Liver (tissue), 8 donors: ENCODE measurements at regions not wholly inside any gene's neighbourhood (a gene's known extent, or its start where the extent isn't known, plus 50 kb on each side); places are given as distances from the start of the nearest gene placed in this dataset.

Experiments used
- DNase-seq: peaks from one replicate; pipeline ENCODE4 v3.0.0-alpha.2; 2017; ENCODE audit warnings: low spot score
- H3K27ac ChIP-seq, 2 donors: one replicate each; pipeline ENCODE4 v1.7.0; 2013; ENCODE audit warnings: inconsistent platforms in 2 of 2, low read length in 2 of 2, control low read depth in 1 of 2, low read depth in 1 of 2, mild to moderate bottlenecking in 1 of 2
- H3K27me3 ChIP-seq, 4 donors: one replicate each; pipeline versions ENCODE4 v1.6.1 to v1.7.0; 2013; ENCODE audit warnings: low read length in 3 of 4, inconsistent platforms in 1 of 4, mild to moderate bottlenecking in 1 of 4, moderate library complexity in 1 of 4; ENCODE audit not compliant: control insufficient read depth in 4 of 4, insufficient read depth in 4 of 4
- H3K36me3 ChIP-seq, 4 donors: one replicate each; pipeline versions ENCODE4 v1.6.1 to v1.7.0; 2013; ENCODE audit warnings: low read length in 3 of 4, mild to moderate bottlenecking in 3 of 4, low read depth in 1 of 4, moderate library complexity in 1 of 4; ENCODE audit not compliant: control insufficient read depth in 4 of 4, insufficient read depth in 3 of 4
- H3K4me1 ChIP-seq, 4 donors: one replicate each; pipeline versions ENCODE4 v1.6.1 to v1.7.0; 2013; ENCODE audit warnings: low read length in 3 of 4, mild to moderate bottlenecking in 3 of 4, moderate library complexity in 1 of 4; ENCODE audit not compliant: control insufficient read depth in 4 of 4, insufficient read depth in 4 of 4
- H3K4me3 ChIP-seq, 3 donors: one replicate each; pipeline versions ENCODE4 v1.6.1 to v1.7.0; 2013; ENCODE audit warnings: low read length in 3 of 3, control low read depth in 1 of 3, low read depth in 1 of 3, mild to moderate bottlenecking in 1 of 3
- H3K9ac ChIP-seq, 2 donors: one replicate each; pipeline ENCODE4 v1.7.0; 2013; ENCODE audit warnings: low read length in 2 of 2, mild to moderate bottlenecking in 2 of 2, moderate library complexity in 2 of 2, control low read depth in 1 of 2, low read depth in 1 of 2
- H3K9me3 ChIP-seq, 4 donors: one replicate each; pipeline versions ENCODE4 v1.6.1 to v1.7.0; 2013; ENCODE audit warnings: low read length in 3 of 4; ENCODE audit not compliant: control insufficient read depth in 4 of 4
- EGR1 ChIP-seq, 2 donors: IDR thresholded peaks; 2 replicates each; pipeline ENCODE4 v1.6.1; 2016 to 2018; ENCODE audit warnings: antibody characterized with exemption in 2 of 2, low read depth in 2 of 2
- FOXA1 ChIP-seq: IDR thresholded peaks from 2 replicates; pipeline ENCODE4 v1.6.1; 2016; ENCODE audit warnings: antibody characterized with exemption
- FOXA2 ChIP-seq: IDR thresholded peaks from 2 replicates; pipeline ENCODE4 v1.6.1; 2016; ENCODE audit warnings: antibody characterized with exemption
- GABPA ChIP-seq, 2 donors: IDR thresholded peaks in 1 of 2; conservative IDR thresholded peaks in 1 of 2; 2 replicates each; pipeline ENCODE4 v1.6.1; 2016; ENCODE audit warnings: antibody characterized with exemption in 2 of 2, mild to moderate bottlenecking in 1 of 2, moderate library complexity in 1 of 2
- HNF4A ChIP-seq, 2 donors: conservative IDR thresholded peaks; 2 replicates each; pipeline ENCODE4 v1.6.1; 2016; ENCODE audit warnings: antibody characterized with exemption in 2 of 2, mild to moderate bottlenecking in 2 of 2
- HNF4G ChIP-seq: IDR thresholded peaks from 2 replicates; pipeline ENCODE4 v1.6.1; 2016; ENCODE audit warnings: antibody characterized with exemption
- JUND ChIP-seq, 2 donors: IDR thresholded peaks; 2 replicates each; pipeline ENCODE4 v1.6.1; 2016; ENCODE audit warnings: antibody characterized with exemption in 2 of 2
- RAD21 ChIP-seq, 2 donors: IDR thresholded peaks; 2 replicates each; pipeline ENCODE4 v1.6.1; 2016; ENCODE audit warnings: antibody characterized with exemption in 2 of 2, mild to moderate bottlenecking in 2 of 2
- RXRA ChIP-seq, 2 donors: IDR thresholded peaks; 2 replicates each; pipeline ENCODE4 v1.6.1; 2017 to 2018; ENCODE audit warnings: antibody characterized with exemption in 2 of 2, mild to moderate bottlenecking in 1 of 2
- SP1 ChIP-seq: IDR thresholded peaks from 2 replicates; pipeline ENCODE4 v1.6.1; 2018; ENCODE audit warnings: antibody characterized with exemption, mild to moderate bottlenecking
- TAF1 ChIP-seq: conservative IDR thresholded peaks from 2 replicates; pipeline ENCODE4 v1.6.1; 2016; ENCODE audit warnings: antibody characterized with exemption, mild to moderate bottlenecking
- YY1 ChIP-seq: IDR thresholded peaks from 2 replicates; pipeline ENCODE4 v1.6.1; 2016; ENCODE audit warnings: antibody characterized with exemption, mild to moderate bottlenecking
- WGBS: extraction: QIAGEN DNeasy Blood & Tissue Kit; methylation state at CpG from one replicate; pipeline ENCODE4 v1.1.7; 2013; 5-methylcytosine and 5-hydroxymethylcytosine counted together
- TF ChIP-seq, protein P1 (sequence below): fragments of 150-350 bp; IDR thresholded peaks from 2 replicates; pipeline ENCODE4 v1.5.1; 2017; ENCODE audit warnings: improper control_type of control experiment, low read depth, low read length; ENCODE audit not compliant: missing input control
- TF ChIP-seq, protein P2 (sequence below): IDR thresholded peaks from 2 replicates; pipeline ENCODE4 v1.6.1; 2016; ENCODE audit warnings: antibody characterized with exemption, mild to moderate bottlenecking
- TF ChIP-seq, protein P3 (sequence below): IDR thresholded peaks from 2 replicates; pipeline ENCODE4 v1.6.1; 2016; ENCODE audit warnings: antibody characterized with exemption
- TF ChIP-seq, protein P4 (sequence below): IDR thresholded peaks from 2 replicates; pipeline ENCODE4 v1.6.1; 2016; ENCODE audit warnings: antibody characterized with exemption
- donor health status: healthy.
- donor health status: healthy.
- donor health status: healthy.
- donor health status: healthy.
- donor health status: healthy.

DNA sequence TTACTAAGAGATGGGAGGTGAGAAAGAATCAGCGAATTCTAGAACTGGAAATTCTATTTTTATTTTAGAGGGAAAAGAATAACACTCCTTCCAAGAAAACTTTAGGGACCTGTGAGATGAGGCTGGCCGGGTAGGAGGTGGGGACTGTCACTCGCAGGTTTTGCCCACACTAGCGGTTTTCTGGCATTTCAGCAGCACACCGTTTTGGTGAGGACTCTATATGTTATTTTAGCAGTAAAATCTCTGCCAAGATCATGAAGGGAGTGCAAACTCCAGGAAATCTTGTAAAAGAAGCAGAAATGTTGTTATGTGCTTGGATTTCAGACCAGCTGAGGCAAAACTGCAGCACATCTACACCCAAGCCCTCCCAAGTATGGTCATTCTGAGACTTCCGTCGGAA lies 470.6 kb downstream of the PSAT1 start:
- TF ChIP-seq YY1: no peak
- TF ChIP-seq, protein P1, sequence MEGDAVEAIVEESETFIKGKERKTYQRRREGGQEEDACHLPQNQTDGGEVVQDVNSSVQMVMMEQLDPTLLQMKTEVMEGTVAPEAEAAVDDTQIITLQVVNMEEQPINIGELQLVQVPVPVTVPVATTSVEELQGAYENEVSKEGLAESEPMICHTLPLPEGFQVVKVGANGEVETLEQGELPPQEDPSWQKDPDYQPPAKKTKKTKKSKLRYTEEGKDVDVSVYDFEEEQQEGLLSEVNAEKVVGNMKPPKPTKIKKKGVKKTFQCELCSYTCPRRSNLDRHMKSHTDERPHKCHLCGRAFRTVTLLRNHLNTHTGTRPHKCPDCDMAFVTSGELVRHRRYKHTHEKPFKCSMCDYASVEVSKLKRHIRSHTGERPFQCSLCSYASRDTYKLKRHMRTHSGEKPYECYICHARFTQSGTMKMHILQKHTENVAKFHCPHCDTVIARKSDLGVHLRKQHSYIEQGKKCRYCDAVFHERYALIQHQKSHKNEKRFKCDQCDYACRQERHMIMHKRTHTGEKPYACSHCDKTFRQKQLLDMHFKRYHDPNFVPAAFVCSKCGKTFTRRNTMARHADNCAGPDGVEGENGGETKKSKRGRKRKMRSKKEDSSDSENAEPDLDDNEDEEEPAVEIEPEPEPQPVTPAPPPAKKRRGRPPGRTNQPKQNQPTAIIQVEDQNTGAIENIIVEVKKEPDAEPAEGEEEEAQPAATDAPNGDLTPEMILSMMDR: no peak
- TF ChIP-seq TAF1: no peak
- TF ChIP-seq RAD21 (IDR thresholded peaks at IDR 0.05): no peak
- TF ChIP-seq, protein P2, sequence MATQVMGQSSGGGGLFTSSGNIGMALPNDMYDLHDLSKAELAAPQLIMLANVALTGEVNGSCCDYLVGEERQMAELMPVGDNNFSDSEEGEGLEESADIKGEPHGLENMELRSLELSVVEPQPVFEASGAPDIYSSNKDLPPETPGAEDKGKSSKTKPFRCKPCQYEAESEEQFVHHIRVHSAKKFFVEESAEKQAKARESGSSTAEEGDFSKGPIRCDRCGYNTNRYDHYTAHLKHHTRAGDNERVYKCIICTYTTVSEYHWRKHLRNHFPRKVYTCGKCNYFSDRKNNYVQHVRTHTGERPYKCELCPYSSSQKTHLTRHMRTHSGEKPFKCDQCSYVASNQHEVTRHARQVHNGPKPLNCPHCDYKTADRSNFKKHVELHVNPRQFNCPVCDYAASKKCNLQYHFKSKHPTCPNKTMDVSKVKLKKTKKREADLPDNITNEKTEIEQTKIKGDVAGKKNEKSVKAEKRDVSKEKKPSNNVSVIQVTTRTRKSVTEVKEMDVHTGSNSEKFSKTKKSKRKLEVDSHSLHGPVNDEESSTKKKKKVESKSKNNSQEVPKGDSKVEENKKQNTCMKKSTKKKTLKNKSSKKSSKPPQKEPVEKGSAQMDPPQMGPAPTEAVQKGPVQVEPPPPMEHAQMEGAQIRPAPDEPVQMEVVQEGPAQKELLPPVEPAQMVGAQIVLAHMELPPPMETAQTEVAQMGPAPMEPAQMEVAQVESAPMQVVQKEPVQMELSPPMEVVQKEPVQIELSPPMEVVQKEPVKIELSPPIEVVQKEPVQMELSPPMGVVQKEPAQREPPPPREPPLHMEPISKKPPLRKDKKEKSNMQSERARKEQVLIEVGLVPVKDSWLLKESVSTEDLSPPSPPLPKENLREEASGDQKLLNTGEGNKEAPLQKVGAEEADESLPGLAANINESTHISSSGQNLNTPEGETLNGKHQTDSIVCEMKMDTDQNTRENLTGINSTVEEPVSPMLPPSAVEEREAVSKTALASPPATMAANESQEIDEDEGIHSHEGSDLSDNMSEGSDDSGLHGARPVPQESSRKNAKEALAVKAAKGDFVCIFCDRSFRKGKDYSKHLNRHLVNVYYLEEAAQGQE: no peak
- TF ChIP-seq HNF4G: no peak
- DNase-seq: no peak
- 75% methylated on average over 7 of the region's 7 CpGs for WGBS
- no peaks in the 10 kb centered on the region for H3K36me3 ChIP-seq
- H3K27me3 ChIP-seq: peaks cover 0 to 6% (median 2%) of the 10 kb centered on the region in 4 donors
- H3K27ac ChIP-seq: no peak overlapping the region
- no peaks in the 10 kb centered on the region for H3K9me3 ChIP-seq
- no peaks in the 10 kb centered on the region for H3K4me1 ChIP-seq
- H3K4me3 ChIP-seq: no peak overlapping the region
- no peak overlapping the region for H3K9ac ChIP-seq

DNA sequence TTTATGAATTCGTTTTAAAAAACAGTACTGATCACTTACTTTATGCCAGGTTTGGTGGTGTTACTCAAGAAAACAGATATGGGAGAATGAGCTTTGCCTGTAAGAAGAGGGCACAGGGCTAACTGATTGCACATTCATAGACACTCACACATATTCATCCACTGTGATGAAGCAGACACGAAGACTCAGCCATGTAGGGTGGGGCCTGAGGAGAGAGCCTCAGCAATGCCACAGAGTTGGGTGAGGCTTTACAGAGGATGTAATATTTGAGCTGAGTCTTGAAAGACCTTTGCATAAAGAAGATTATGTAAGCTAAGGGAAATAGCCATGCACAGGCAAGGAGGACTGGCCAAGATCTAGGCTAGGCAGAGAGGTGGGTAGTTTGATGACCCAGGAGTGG lies 472.8 kb downstream of the PSAT1 start:
- no peak overlapping the region for H3K27ac ChIP-seq
- H3K9me3 ChIP-seq: no peaks in the 10 kb centered on the region
- H3K4me3 ChIP-seq: no peak overlapping the region
- no peak for DNase-seq
- no peak overlapping the region for H3K9ac ChIP-seq
- H3K36me3 ChIP-seq: no peaks in the 10 kb centered on the region
- 60% methylated on average over 2 of the region's 2 CpGs for WGBS
- H3K27me3 ChIP-seq: peaks cover 0 to 6% (median 2%) of the 10 kb centered on the region in 4 donors
- TF ChIP-seq HNF4A (conservative IDR thresholded peaks at IDR 0.05) (no peak), RXRA (IDR thresholded peaks at IDR 0.05) (no peak), JUND (IDR thresholded peaks at IDR 0.05) (no peak), GABPA (IDR thresholded peaks at IDR 0.05 in 1 of 2, conservative IDR thresholded peaks at IDR 0.05 in 1 of 2) (no peak), HNF4G (no peak), SP1 (no peak), FOXA2 (no peak), TAF1 (no peak), YY1 (no peak), FOXA1 (no peak), EGR1 (IDR thresholded peaks at IDR 0.05; ENCODE audit: low read depth in 2 of 2) (no peak)
- TF ChIP-seq, protein P3, sequence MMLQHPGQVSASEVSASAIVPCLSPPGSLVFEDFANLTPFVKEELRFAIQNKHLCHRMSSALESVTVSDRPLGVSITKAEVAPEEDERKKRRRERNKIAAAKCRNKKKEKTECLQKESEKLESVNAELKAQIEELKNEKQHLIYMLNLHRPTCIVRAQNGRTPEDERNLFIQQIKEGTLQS: no peak
- TF ChIP-seq, protein P4, sequence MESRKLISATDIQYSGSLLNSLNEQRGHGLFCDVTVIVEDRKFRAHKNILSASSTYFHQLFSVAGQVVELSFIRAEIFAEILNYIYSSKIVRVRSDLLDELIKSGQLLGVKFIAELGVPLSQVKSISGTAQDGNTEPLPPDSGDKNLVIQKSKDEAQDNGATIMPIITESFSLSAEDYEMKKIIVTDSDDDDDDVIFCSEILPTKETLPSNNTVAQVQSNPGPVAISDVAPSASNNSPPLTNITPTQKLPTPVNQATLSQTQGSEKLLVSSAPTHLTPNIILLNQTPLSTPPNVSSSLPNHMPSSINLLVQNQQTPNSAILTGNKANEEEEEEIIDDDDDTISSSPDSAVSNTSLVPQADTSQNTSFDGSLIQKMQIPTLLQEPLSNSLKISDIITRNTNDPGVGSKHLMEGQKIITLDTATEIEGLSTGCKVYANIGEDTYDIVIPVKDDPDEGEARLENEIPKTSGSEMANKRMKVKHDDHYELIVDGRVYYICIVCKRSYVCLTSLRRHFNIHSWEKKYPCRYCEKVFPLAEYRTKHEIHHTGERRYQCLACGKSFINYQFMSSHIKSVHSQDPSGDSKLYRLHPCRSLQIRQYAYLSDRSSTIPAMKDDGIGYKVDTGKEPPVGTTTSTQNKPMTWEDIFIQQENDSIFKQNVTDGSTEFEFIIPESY: no peak
- TF ChIP-seq, protein P1: no peak
- TF ChIP-seq, protein P2: no peak
- H3K4me1 ChIP-seq: no peaks in the 10 kb centered on the region
